ENCODE measurements at regions not wholly inside any gene's neighbourhood (a gene's known extent, or its start where the extent isn't known, plus 50 kb on each side); places are given as distances from the start of the nearest gene placed in this dataset.
"Not testable (repeated sequence)": the region's sequence is repeated elsewhere in the genome, so short reads cannot be mapped to it uniquely, and the experiment has no call there.

- TF ChIP-seq EZH2phosphoT487 (IDR thresholded peaks at IDR 0.05; ENCODE audit: borderline replicate concordance, low read depth, low read length), result no peak
- no peak for TF ChIP-seq CTCF (conservative IDR thresholded peaks at IDR 0.05; ENCODE audit: low read length)
- intact Hi-C loops (cut with micrococcal nuclease; ENCODE audit: unreplicated experiment), result no loop called here
- H2AFZ ChIP-seq (ENCODE audit: low read length), result no peak overlapping the region
- ChIA-PET CTCF (ENCODE audit: unreplicated experiment) (no interaction called here), POLR2A (no interaction called here)
- H3K9me3 ChIP-seq (ENCODE audit: low read length), result no peaks in the 10 kb centered on the region
- no peaks in the 10 kb centered on the region for H3K36me3 ChIP-seq (ENCODE audit: insufficient read depth, low read length)
- BruUV-seq (replicated peaks), result no TSS peak
- no peak overlapping the region for H3K4me2 ChIP-seq (ENCODE audit: low read length)
- no peak for DNase-seq (ENCODE audit: low spot score)
- H3K27ac ChIP-seq (ENCODE audit: low read depth, low read length, poor library complexity, severe bottlenecking), result no peak overlapping the region
- no peaks in the 10 kb centered on the region for H4K20me1 ChIP-seq (ENCODE audit: insufficient read depth, low read length)
- no peaks in the 10 kb centered on the region for H3K79me2 ChIP-seq (ENCODE audit: insufficient read depth, low read depth, low read length)
- H3K4me1 ChIP-seq (ENCODE audit: insufficient read depth, low read length, poor library complexity, severe bottlenecking), result no peaks in the 10 kb centered on the region
- H3K9me2 ChIP-seq (ENCODE audit: insufficient read depth, low read length), result no peaks in the 10 kb centered on the region
- no peak overlapping the region for H3K4me3 ChIP-seq (ENCODE audit: low read depth, low read length, poor library complexity, severe bottlenecking)
Measured at GRCh38 chr6:86412057-86412456, 525.3 kb upstream of the HTR1E start.

- Histone ChIP-seq H3K4me2 (ENCODE audit: low read length) (no peak overlapping the region), H3K4me1 (ENCODE audit: insufficient read depth, low read length, poor library complexity, severe bottlenecking) (no peaks in the 10 kb centered on the region), H3K4me3 (ENCODE audit: low read depth, low read length, poor library complexity, severe bottlenecking) (no peak overlapping the region), H4K20me1 (ENCODE audit: insufficient read depth, low read length) (no peaks in the 10 kb centered on the region), H3K36me3 (ENCODE audit: insufficient read depth, low read length) (no peaks in the 10 kb centered on the region), H3K9me2 (ENCODE audit: insufficient read depth, low read length) (no peaks in the 10 kb centered on the region), H3K27ac (ENCODE audit: low read depth, low read length, poor library complexity, severe bottlenecking) (no peak overlapping the region), H2AFZ (ENCODE audit: low read length) (no peak overlapping the region), H3K9me3 (ENCODE audit: low read length) (no peaks in the 10 kb centered on the region), H3K79me2 (ENCODE audit: insufficient read depth, low read depth, low read length) (no peaks in the 10 kb centered on the region)
- intact Hi-C loops (cut with micrococcal nuclease; ENCODE audit: unreplicated experiment), result no loop called here
- TF ChIP-seq CTCF (conservative IDR thresholded peaks at IDR 0.05; ENCODE audit: low read length), result no peak
- ChIA-PET CTCF (ENCODE audit: unreplicated experiment) (no interaction called here), POLR2A (no interaction called here)
- DNase-seq (ENCODE audit: low spot score), result no peak
- no TSS peak for BruUV-seq (replicated peaks)
Measured at GRCh38 chr6:86407128-86407527, 530.2 kb upstream of the HTR1E start.

GRCh38 chr6:86392850-86393249, 544.5 kb upstream of the HTR1E start:
- H3K4me2 ChIP-seq (ENCODE audit: low read length); H2AFZ ChIP-seq (ENCODE audit: low read length); POLR2A ChIA-PET; H3K27ac ChIP-seq (ENCODE audit: low read depth, low read length, poor library complexity, severe bottlenecking); CTCF ChIA-PET (ENCODE audit: unreplicated experiment); BruUV-seq (replicated peaks); intact Hi-C loops (cut with micrococcal nuclease; ENCODE audit: unreplicated experiment); H3K4me3 ChIP-seq (ENCODE audit: low read depth, low read length, poor library complexity, severe bottlenecking); H3K4me1 ChIP-seq (ENCODE audit: insufficient read depth, low read length, poor library complexity, severe bottlenecking); H4K20me1 ChIP-seq (ENCODE audit: insufficient read depth, low read length); H3K79me2 ChIP-seq (ENCODE audit: insufficient read depth, low read depth, low read length); H3K9me3 ChIP-seq (ENCODE audit: low read length); DNase-seq (ENCODE audit: low spot score); H3K9me2 ChIP-seq (ENCODE audit: insufficient read depth, low read length); H3K36me3 ChIP-seq (ENCODE audit: insufficient read depth, low read length): not testable (repeated sequence)

Measured in OCI-LY7 (cell line).